ENCODE measurements at regions not wholly inside any gene's neighbourhood (a gene's known extent, or its start where the extent isn't known, plus 50 kb on each side); places are given as distances from the start of the nearest gene placed in this dataset.

DNA sequence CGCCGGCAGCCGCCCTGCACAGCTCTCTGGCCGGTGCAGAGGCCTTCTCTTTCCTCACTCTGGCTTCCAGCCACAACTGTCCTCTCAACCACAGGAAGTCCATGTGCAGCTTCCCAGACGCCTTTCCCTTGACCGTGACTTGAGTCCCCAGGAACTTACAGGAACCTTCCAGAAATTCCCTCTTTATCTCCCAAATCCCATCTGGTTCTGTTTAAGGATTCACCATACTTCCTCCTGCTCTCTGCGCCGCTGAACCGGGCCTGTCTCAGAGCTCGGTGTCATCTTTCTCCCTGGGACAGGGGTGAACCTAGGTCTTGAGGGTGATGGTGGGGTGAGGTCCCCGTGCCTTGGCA is 65.2 kb upstream of the ZNF469 start:
- no peak for TF ChIP-seq POLR2A (IDR thresholded peaks at IDR 0.05)
- no peak for TF ChIP-seq CTCF (IDR thresholded peaks at IDR 0.05)
- TF ChIP-seq EP300 (IDR thresholded peaks at IDR 0.05) = no peak
